ENCODE measurements at regions not wholly inside any gene's neighbourhood (a gene's known extent, or its start where the extent isn't known, plus 50 kb on each side); places are given as distances from the start of the nearest gene placed in this dataset.

DNA sequence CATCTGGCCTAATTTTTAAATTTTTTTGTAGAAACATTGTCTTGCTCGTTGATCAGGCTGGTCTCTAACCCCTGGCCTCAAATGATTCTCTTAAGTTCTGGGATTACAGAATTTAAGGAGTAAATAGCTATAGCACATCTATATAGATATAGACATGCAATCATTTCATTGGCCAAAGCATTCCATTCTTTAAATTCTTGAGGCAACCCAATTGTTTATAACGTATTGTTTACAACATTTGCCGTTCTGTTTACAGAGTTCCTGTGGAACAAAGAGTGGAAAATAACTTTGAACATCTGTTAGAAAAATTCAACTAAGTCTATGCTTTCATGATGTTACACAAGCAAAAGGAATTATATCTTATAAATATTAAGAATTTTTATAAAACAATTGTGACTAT is 205.2 kb upstream of the ROBO2 start:
- TF ChIP-seq POLR2AphosphoS5 (IDR thresholded peaks at IDR 0.05; ENCODE audit: low read depth, low read length), result no peak
- TF ChIP-seq, protein P1, sequence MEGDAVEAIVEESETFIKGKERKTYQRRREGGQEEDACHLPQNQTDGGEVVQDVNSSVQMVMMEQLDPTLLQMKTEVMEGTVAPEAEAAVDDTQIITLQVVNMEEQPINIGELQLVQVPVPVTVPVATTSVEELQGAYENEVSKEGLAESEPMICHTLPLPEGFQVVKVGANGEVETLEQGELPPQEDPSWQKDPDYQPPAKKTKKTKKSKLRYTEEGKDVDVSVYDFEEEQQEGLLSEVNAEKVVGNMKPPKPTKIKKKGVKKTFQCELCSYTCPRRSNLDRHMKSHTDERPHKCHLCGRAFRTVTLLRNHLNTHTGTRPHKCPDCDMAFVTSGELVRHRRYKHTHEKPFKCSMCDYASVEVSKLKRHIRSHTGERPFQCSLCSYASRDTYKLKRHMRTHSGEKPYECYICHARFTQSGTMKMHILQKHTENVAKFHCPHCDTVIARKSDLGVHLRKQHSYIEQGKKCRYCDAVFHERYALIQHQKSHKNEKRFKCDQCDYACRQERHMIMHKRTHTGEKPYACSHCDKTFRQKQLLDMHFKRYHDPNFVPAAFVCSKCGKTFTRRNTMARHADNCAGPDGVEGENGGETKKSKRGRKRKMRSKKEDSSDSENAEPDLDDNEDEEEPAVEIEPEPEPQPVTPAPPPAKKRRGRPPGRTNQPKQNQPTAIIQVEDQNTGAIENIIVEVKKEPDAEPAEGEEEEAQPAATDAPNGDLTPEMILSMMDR (IDR thresholded peaks at IDR 0.05), result no peak

Measured in Panc1 (cell line).